ENCODE measurements at regions not wholly inside any gene's neighbourhood (a gene's known extent, or its start where the extent isn't known, plus 50 kb on each side); places are given as distances from the start of the nearest gene placed in this dataset.
"Not testable (repeated sequence)": the region's sequence is repeated elsewhere in the genome, so short reads cannot be mapped to it uniquely, and the experiment has no call there.

- DNase-seq (ENCODE audit: low read depth) = no peak
These were observed 87.2 kb upstream of the NAV2 start for GRCh38 chr11:19625438-19625837.

GRCh38 chr11:19617696-19618523, 94.7 kb upstream of the NAV2 start:
- no peak for DNase-seq (ENCODE audit: low read depth)

GRCh38 chr11:19615341-19616183, 97.1 kb upstream of the NAV2 start:
- DNase-seq (ENCODE audit: low read depth) = no peak

GRCh38 chr11:19614370-19614940, 98.2 kb upstream of the NAV2 start:
- no peak for DNase-seq (ENCODE audit: low read depth)

GRCh38 chr11:19612025-19612424, 100.6 kb upstream of the NAV2 start:
- not testable (repeated sequence) for DNase-seq (ENCODE audit: low read depth)

GRCh38 chr11:19607656-19608360, 104.8 kb upstream of the NAV2 start:
- no peak for DNase-seq (ENCODE audit: low read depth)

GRCh38 chr11:19606856-19607655, 105.6 kb upstream of the NAV2 start:
- DNase-seq (ENCODE audit: low read depth) = no peak

GRCh38 chr11:19605520-19606371, 106.9 kb upstream of the NAV2 start:
- no peak for DNase-seq (ENCODE audit: low read depth)

GRCh38 chr11:19604679-19605375, 107.8 kb upstream of the NAV2 start:
- no peak for DNase-seq (ENCODE audit: low read depth)

- DNase-seq (ENCODE audit: low read depth) = no peak
These were observed 108.9 kb upstream of the NAV2 start for GRCh38 chr11:19603771-19604170.

GRCh38 chr11:19602891-19603290, 109.7 kb upstream of the NAV2 start:
- DNase-seq (ENCODE audit: low read depth) = no peak

GRCh38 chr11:19602406-19602805, 110.2 kb upstream of the NAV2 start:
- no peak for DNase-seq (ENCODE audit: low read depth)

GRCh38 chr11:19601235-19601634, 111.4 kb upstream of the NAV2 start:
- no peak for DNase-seq (ENCODE audit: low read depth)

GRCh38 chr11:19599681-19600080, 113.0 kb upstream of the NAV2 start:
- DNase-seq (ENCODE audit: low read depth) = no peak

- no peak for DNase-seq (ENCODE audit: low read depth)
These were observed 113.7 kb upstream of the NAV2 start for GRCh38 chr11:19598876-19599486.

- no peak for DNase-seq (ENCODE audit: low read depth)
These were observed 114.2 kb upstream of the NAV2 start for GRCh38 chr11:19598456-19598855.

- no peak for DNase-seq (ENCODE audit: low read depth)
These were observed 114.8 kb upstream of the NAV2 start for GRCh38 chr11:19597876-19598275.

- DNase-seq (ENCODE audit: low read depth) = no peak
These were observed 115.4 kb upstream of the NAV2 start for GRCh38 chr11:19597206-19597605.
